H1 (cell line): ENCODE measurements at regions not wholly inside any gene's neighbourhood (a gene's known extent, or its start where the extent isn't known, plus 50 kb on each side); places are given as distances from the start of the nearest gene placed in this dataset.

Experiments
- CHD7 ChIP-seq: fragments of 300-600 bp; sonication (generic); IDR thresholded peaks from 2 replicates; pipeline ENCODE4 v1.7.1; 2012; ENCODE audit warnings: low read length, moderate library complexity, mild to moderate bottlenecking, inconsistent platforms; ENCODE audit not compliant: insufficient replicate concordance
- CREB1 ChIP-seq: IDR thresholded peaks from 2 replicates; pipeline ENCODE4 v1.6.1; 2012; ENCODE audit warnings: inconsistent platforms
- EP300 ChIP-seq, 2 experiments: IDR thresholded peaks; 1 replicate in 1 of 2; 2 replicates in 1 of 2; pipeline ENCODE4 v1.6.1; 2011 to 2012; ENCODE audit warnings: low read depth in 2 of 2, low read length in 2 of 2, mild to moderate bottlenecking in 2 of 2, borderline replicate concordance in 1 of 2, inconsistent platforms in 1 of 2, moderate library complexity in 1 of 2
- GTF2F1 ChIP-seq: IDR thresholded peaks from 2 replicates; pipeline ENCODE4 v1.6.1; 2012; ENCODE audit warnings: low read depth, low read length, improper control_type of control experiment, borderline replicate concordance
- JUN ChIP-seq: IDR thresholded peaks from 2 replicates; pipeline ENCODE4 v1.6.1; 2011; ENCODE audit warnings: low read depth, mild to moderate bottlenecking, improper control_type of control experiment, low read length
- JUND ChIP-seq: IDR thresholded peaks from 2 replicates; pipeline ENCODE4 v1.6.1; 2011; ENCODE audit warnings: mild to moderate bottlenecking, improper control_type of control experiment, low read length
- KDM5A ChIP-seq: fragments of 200-600 bp; IDR thresholded peaks from 2 replicates; pipeline ENCODE4 v1.7.1; 2012; ENCODE audit warnings: mild to moderate bottlenecking, low read length, inconsistent platforms, mixed read lengths
- MAFK ChIP-seq: IDR thresholded peaks from 2 replicates; pipeline ENCODE4 v1.6.1; 2012; ENCODE audit warnings: low read depth, mild to moderate bottlenecking, improper control_type of control experiment, low read length
- SIN3A ChIP-seq, 2 experiments: IDR thresholded peaks in 1 of 2; conservative IDR thresholded peaks in 1 of 2; 2 replicates each; pipeline ENCODE4 v1.6.1; 2011 to 2012; ENCODE audit warnings: low read length in 2 of 2, improper control_type of control experiment in 1 of 2, low read depth in 1 of 2, mild to moderate bottlenecking in 1 of 2
- SRF ChIP-seq: IDR thresholded peaks from 2 replicates; pipeline ENCODE4 v1.6.1; 2011; ENCODE audit warnings: mild to moderate bottlenecking, low read depth, low read length, moderate library complexity
- TBP ChIP-seq: IDR thresholded peaks from 2 replicates; pipeline ENCODE4 v1.6.1; 2011; ENCODE audit warnings: low read depth, low read length, improper control_type of control experiment

GRCh38 chr1:39122056-39122455 is 82.4 kb upstream of the MACF1 start (continued):
- no peak for TF ChIP-seq CHD7
- TF ChIP-seq EP300 (IDR thresholded peaks at IDR 0.05; ENCODE audit: borderline replicate concordance in 1 of 2, low read depth in 2 of 2, low read length in 2 of 2): no peak
- no peak for TF ChIP-seq SRF
- TF ChIP-seq KDM5A: no peak
- no peak for TF ChIP-seq GTF2F1
- TF ChIP-seq JUN: no peak
- no peak for TF ChIP-seq MAFK
- TF ChIP-seq JUND: no peak
- TF ChIP-seq SIN3A (conservative IDR thresholded peaks at IDR 0.05 in 1 of 2, IDR thresholded peaks at IDR 0.05 in 1 of 2; ENCODE audit: low read depth in 1 of 2, low read length in 2 of 2): no peak
- no peak for TF ChIP-seq TBP
- no peak for TF ChIP-seq CREB1
